ENCODE measurements at regions not wholly inside any gene's neighbourhood (a gene's known extent, or its start where the extent isn't known, plus 50 kb on each side); places are given as distances from the start of the nearest gene placed in this dataset.
"Not testable (repeated sequence)": the region's sequence is repeated elsewhere in the genome, so short reads cannot be mapped to it uniquely, and the experiment has no call there.

DNA sequence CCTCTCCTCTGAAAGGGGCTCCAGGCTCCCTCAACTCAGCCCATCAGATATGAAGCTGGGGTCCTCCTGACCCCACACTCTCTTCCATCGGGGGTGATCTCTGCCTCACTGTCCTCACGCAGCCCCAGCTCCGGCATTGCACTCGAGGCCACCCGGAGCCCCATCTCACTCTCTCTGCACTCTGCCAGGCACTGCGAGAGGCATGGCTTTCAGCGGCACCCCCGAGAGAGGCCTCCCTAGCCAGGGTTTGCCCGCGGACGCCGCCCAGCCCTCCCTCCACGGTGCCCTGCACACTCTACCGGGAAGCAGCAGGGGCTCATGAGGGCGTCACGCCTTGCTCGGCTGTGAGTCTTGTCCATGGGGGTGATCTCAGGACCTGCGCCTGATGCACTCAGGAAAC is 436.2 kb downstream of the BRD1 start:
- DNase-seq (ENCODE audit: low read depth), result no peak
- no peak overlapping the region for H3K4me3 ChIP-seq (ENCODE audit: low read depth, low read length)
- TF ChIP-seq, protein P1, sequence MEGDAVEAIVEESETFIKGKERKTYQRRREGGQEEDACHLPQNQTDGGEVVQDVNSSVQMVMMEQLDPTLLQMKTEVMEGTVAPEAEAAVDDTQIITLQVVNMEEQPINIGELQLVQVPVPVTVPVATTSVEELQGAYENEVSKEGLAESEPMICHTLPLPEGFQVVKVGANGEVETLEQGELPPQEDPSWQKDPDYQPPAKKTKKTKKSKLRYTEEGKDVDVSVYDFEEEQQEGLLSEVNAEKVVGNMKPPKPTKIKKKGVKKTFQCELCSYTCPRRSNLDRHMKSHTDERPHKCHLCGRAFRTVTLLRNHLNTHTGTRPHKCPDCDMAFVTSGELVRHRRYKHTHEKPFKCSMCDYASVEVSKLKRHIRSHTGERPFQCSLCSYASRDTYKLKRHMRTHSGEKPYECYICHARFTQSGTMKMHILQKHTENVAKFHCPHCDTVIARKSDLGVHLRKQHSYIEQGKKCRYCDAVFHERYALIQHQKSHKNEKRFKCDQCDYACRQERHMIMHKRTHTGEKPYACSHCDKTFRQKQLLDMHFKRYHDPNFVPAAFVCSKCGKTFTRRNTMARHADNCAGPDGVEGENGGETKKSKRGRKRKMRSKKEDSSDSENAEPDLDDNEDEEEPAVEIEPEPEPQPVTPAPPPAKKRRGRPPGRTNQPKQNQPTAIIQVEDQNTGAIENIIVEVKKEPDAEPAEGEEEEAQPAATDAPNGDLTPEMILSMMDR (IDR thresholded peaks at IDR 0.05; ENCODE audit: low read depth, low read length), result no peak
- TF ChIP-seq, protein P2, sequence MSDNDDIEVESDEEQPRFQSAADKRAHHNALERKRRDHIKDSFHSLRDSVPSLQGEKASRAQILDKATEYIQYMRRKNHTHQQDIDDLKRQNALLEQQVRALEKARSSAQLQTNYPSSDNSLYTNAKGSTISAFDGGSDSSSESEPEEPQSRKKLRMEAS (IDR thresholded peaks at IDR 0.05; ENCODE audit: low read depth, low read length), result no peak

- H3K4me3 ChIP-seq (ENCODE audit: low read depth, low read length), result no peak overlapping the region
- DNase-seq (ENCODE audit: low read depth), result no peak
- TF ChIP-seq MYC (IDR thresholded peaks at IDR 0.05; ENCODE audit: low read depth, low read length), result no peak
- TF ChIP-seq, protein P2 (IDR thresholded peaks at IDR 0.05; ENCODE audit: low read depth, low read length), result no peak
- TF ChIP-seq POLR2A (IDR thresholded peaks at IDR 0.05; ENCODE audit: extremely low read depth, insufficient read length), result no peak
- TF ChIP-seq, protein P1 (IDR thresholded peaks at IDR 0.05; ENCODE audit: low read depth, low read length), result no peak
These were observed 436.7 kb downstream of the BRD1 start for GRCh38 chr22:49390954-49391353.

DNA sequence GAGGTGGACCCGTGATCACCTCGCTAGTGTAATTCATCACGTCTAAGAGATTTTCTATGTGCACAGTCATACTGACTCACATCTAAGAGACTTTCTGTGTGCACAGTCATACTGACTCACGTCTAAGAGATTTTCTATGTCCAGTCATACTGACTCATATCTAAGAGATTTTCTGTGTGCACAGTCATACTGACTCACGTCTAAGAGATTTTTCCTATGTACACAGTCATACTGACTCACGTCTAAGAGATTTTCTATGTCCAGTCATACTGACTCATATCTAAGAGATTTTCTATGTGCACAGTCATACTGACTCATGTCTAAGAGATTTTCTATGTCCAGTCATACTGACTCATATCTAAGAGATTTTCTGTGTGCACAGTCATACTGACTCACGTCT is 443.8 kb downstream of the BRD1 start:
- not testable (repeated sequence) for DNase-seq (ENCODE audit: low read depth); H3K4me3 ChIP-seq (ENCODE audit: low read depth, low read length)

DNA sequence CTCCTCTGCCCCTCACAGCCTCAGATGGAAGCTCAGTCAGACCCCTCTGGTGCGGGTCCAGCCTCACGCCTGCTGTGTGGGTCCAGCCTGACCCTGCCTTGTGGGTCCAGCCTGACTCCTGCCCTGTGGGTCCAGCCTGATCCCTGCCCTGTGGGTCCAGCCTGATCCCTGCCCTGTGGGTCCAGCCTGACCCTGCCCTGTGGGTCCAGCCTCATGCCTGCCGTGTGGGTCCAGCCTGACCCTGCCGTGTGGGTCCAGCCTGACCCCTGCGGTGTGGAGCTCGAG is 445.3 kb downstream of the BRD1 start:
- H3K4me3 ChIP-seq (ENCODE audit: low read depth, low read length), result no peak overlapping the region
- no peak for TF ChIP-seq MYC (IDR thresholded peaks at IDR 0.05; ENCODE audit: low read depth, low read length)
- TF ChIP-seq, protein P1 (IDR thresholded peaks at IDR 0.05; ENCODE audit: low read depth, low read length), result no peak
- DNase-seq (ENCODE audit: low read depth), result no peak

DNA sequence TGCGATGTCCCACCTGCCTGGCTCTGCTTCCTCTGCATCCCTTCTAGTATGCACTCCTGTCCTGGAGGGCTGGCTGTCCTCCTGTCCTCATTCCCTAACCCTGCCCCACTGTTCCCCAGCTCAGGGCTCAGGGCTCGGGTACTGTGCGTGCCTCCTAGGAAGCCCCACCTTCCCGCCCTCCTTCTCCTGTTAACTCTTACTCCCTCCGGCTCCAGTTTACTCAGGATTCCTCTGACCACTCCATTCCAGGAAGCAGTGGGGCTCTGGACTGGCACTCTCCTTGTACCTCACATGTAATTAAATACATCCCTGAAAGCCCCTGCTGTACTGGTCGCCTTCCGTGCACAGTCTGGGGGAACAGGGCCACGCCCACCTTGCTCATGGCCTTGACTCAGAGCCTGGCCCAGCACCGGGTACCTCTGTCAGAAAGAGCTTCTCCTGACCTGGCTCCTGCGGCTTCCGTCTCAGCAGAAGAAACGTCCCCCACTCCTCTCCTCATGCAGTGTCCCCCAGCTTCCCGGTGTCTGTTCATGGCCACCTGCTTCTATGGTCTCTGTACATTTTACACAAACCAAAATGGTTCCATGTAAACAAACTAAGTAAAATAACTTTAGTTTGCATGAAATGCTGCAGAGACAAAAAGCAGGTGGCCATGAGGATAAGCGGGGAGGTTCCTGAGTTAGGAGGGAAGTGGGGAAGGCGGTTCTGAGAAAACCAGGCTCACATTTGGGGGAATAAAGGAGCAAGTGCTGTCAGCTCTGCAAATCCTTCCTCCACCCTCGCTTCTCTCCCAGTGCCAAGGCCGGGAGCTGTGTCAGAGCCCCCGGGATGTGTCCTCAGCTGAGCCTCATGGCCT is 445.9 kb downstream of the BRD1 start:
- TF ChIP-seq MYC (IDR thresholded peaks at IDR 0.05; ENCODE audit: low read depth, low read length) (no peak), POLR2A (IDR thresholded peaks at IDR 0.05; ENCODE audit: extremely low read depth, insufficient read length) (no peak)
- TF ChIP-seq, protein P1 (IDR thresholded peaks at IDR 0.05; ENCODE audit: low read depth, low read length), result no peak
- TF ChIP-seq, protein P2 (IDR thresholded peaks at IDR 0.05; ENCODE audit: low read depth, low read length), result no peak
- no peak overlapping the region for H3K4me3 ChIP-seq (ENCODE audit: low read depth, low read length)
- no peak for DNase-seq (ENCODE audit: low read depth)

DNA sequence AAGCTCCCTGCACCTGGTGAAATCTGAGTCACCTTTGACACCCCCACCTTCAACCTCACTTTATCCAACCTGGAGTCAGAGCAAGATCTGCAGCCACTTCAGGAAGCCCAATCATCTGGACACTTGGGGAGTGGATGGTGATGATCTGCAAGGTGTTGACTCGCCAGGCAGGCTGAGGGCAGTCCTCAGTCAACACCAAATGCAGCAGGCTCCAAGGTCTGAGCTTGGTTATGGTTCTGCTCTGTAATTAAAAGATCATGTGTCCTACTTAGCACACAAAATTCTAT is 446.9 kb downstream of the BRD1 start:
- DNase-seq (ENCODE audit: low read depth), result no peak
- no peak overlapping the region for H3K4me3 ChIP-seq (ENCODE audit: low read depth, low read length)
- TF ChIP-seq POLR2A (IDR thresholded peaks at IDR 0.05; ENCODE audit: extremely low read depth, insufficient read length), result no peak
- TF ChIP-seq MYC (IDR thresholded peaks at IDR 0.05; ENCODE audit: low read depth, low read length), result no peak
- TF ChIP-seq, protein P2 (IDR thresholded peaks at IDR 0.05; ENCODE audit: low read depth, low read length), result no peak
- TF ChIP-seq, protein P1 (IDR thresholded peaks at IDR 0.05; ENCODE audit: low read depth, low read length), result no peak

All from NB4 (cell line).